Upper lobe of left lung (tissue), 6 donors: ENCODE measurements at regions not wholly inside any gene's neighbourhood (a gene's known extent, or its start where the extent isn't known, plus 50 kb on each side); places are given as distances from the start of the nearest gene placed in this dataset.

Source experiments
- ATAC-seq, 2 donors: fragments of 200-7000 bp; cut with Tn5 transposase; one replicate each; pipeline ENCODE4 v1.9.1; 2022; ENCODE audit warnings: mild to moderate bottlenecking in 2 of 2, moderate library complexity in 2 of 2; ENCODE audit not compliant: low FRiP score in 2 of 2
- DNase-seq, 2 donors: peaks; one replicate each; pipeline ENCODE4 v3.0.0-alpha.2; 2019 to 2020
- H3K27ac ChIP-seq, 4 donors: fragments of 200-600 bp; sonication (generic); one replicate each; pipeline ENCODE4 v1.5.1; 2016 to 2019
- H3K27me3 ChIP-seq, 4 donors: fragments of 200-600 bp; sonication (generic); one replicate each; pipeline ENCODE4 v1.5.1; 2017 to 2019
- H3K36me3 ChIP-seq, 4 donors: fragments of 200-600 bp; sonication (generic); one replicate each; pipeline ENCODE4 v1.5.1; 2016 to 2019
- H3K4me1 ChIP-seq, 4 donors: fragments of 200-600 bp; sonication (generic); one replicate each; pipeline ENCODE4 v1.5.1; 2018 to 2019
- H3K4me3 ChIP-seq, 4 donors: fragments of 200-600 bp; sonication (generic); one replicate each; pipeline ENCODE4 v1.5.1; 2017 to 2019; ENCODE audit warnings: mild to moderate bottlenecking in 2 of 4, moderate library complexity in 1 of 4
- H3K9me3 ChIP-seq, 4 donors: fragments of 200-600 bp; sonication (generic); one replicate each; pipeline ENCODE4 v1.5.1; 2018 to 2019
- EP300 ChIP-seq, 4 donors: sonication (generic); formaldehyde crosslinking; IDR thresholded peaks; one replicate each; pipeline ENCODE4 v1.5.1; 2017; ENCODE audit warnings: antibody characterized with exemption in 4 of 4, control low read depth in 2 of 4
- POLR2A ChIP-seq, 4 donors: fragments of 450-650 bp; IDR thresholded peaks; one replicate each; pipeline ENCODE4 v1.5.1; 2016 to 2017; ENCODE audit warnings: antibody characterized with exemption in 4 of 4, mild to moderate bottlenecking in 2 of 4
- POLR2AphosphoS5 ChIP-seq, 2 donors: sonication (generic); formaldehyde crosslinking; IDR thresholded peaks; one replicate each; pipeline ENCODE4 v1.5.1; 2017; ENCODE audit warnings: antibody characterized with exemption in 2 of 2
- WGBS, 2 donors: methylation state at CpG; one replicate each; pipeline ENCODE4 v1.1.5; 2017 to 2018; 5-methylcytosine and 5-hydroxymethylcytosine counted together
- TF ChIP-seq, protein P1 (sequence below), 6 experiments: fragments of 450-650 bp in 4 of 6; fragments of 200-600 bp in 2 of 6; sonication (generic) in 2 of 6; IDR thresholded peaks; one replicate each; pipeline ENCODE4 v1.5.1; 2016 to 2019; ENCODE audit warnings: antibody characterized with exemption in 6 of 6
- donor health status: DM: no; HTN: no; CAD: no; lungs with moderate emphysema.
- donor health status: DM: no; HTN: yes; CAD: no; lungs with severe emphysema.

- 62 to 73% methylated on average over 1 of the region's 1 CpG for WGBS, 2 donors
- Histone ChIP-seq H3K9me3 (no peaks in the 10 kb centered on the region), H3K36me3 (no peaks in the 10 kb centered on the region), H3K27ac (no peak overlapping the region), H3K4me3 (no peak overlapping the region), H3K27me3 (no peaks in the 10 kb centered on the region), H3K4me1 (no peaks in the 10 kb centered on the region)
- DNase-seq: no peak
- TF ChIP-seq POLR2A (IDR thresholded peaks at IDR 0.05) (no peak), EP300 (IDR thresholded peaks at IDR 0.05) (no peak), POLR2AphosphoS5 (IDR thresholded peaks at IDR 0.05) (no peak)
- TF ChIP-seq, protein P1, sequence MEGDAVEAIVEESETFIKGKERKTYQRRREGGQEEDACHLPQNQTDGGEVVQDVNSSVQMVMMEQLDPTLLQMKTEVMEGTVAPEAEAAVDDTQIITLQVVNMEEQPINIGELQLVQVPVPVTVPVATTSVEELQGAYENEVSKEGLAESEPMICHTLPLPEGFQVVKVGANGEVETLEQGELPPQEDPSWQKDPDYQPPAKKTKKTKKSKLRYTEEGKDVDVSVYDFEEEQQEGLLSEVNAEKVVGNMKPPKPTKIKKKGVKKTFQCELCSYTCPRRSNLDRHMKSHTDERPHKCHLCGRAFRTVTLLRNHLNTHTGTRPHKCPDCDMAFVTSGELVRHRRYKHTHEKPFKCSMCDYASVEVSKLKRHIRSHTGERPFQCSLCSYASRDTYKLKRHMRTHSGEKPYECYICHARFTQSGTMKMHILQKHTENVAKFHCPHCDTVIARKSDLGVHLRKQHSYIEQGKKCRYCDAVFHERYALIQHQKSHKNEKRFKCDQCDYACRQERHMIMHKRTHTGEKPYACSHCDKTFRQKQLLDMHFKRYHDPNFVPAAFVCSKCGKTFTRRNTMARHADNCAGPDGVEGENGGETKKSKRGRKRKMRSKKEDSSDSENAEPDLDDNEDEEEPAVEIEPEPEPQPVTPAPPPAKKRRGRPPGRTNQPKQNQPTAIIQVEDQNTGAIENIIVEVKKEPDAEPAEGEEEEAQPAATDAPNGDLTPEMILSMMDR (IDR thresholded peaks at IDR 0.05): no peak
- ATAC-seq: no peak
These were observed 256.1 kb upstream of the HES1 start for GRCh38 chr3:193879864-193880242.

DNA sequence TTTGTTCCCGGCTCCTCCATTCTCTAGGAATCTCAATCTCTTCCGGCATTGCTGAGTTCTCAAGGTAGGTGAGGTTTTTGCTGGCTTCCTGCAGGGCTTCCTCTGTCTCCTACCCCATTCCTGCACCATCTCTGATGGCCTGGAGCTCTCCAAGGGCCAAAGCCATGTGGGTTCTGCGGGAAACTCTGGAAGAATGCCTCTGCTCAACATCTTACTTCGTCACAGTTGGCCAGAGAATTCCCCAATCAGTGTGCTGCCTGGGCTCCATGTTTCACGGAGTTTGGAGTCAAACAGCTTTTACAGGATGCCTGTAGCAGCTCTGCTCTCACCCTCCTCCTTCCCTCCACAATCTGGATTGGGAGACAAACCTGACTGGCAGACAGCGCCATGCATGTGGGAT is 253.9 kb upstream of the HES1 start:
- Histone ChIP-seq H3K36me3 (no peaks in the 10 kb centered on the region), H3K9me3 (no peaks in the 10 kb centered on the region), H3K27ac (no peak overlapping the region), H3K4me1 (peaks cover 0 to 3% (median 1%) of the 10 kb centered on the region in 4 donors), H3K27me3 (no peaks in the 10 kb centered on the region), H3K4me3 (no peak overlapping the region)
- ATAC-seq (no peak), DNase-seq (no peak)
- WGBS, 2 donors: 86 to 90% methylated on average over 6 of the region's 6 CpGs
- no peak for TF ChIP-seq POLR2A (IDR thresholded peaks at IDR 0.05)
- TF ChIP-seq, protein P1 (IDR thresholded peaks at IDR 0.05): no peak
- TF ChIP-seq EP300 (IDR thresholded peaks at IDR 0.05): no peak
- TF ChIP-seq POLR2AphosphoS5 (IDR thresholded peaks at IDR 0.05): no peak

- peaks cover 0 to 3% (median 1%) of the 10 kb centered on the region in 4 donors for H3K4me1 ChIP-seq
- no peak overlapping the region for H3K4me3 ChIP-seq
- ATAC-seq (no peak), DNase-seq (no peak)
- no peaks in the 10 kb centered on the region for H3K27me3 ChIP-seq
- no peaks in the 10 kb centered on the region for H3K9me3 ChIP-seq
- 76 to 84% methylated on average over 1 to 3 of the region's 3 CpGs for WGBS, 2 donors
- no peak overlapping the region for H3K27ac ChIP-seq
- TF ChIP-seq POLR2A (IDR thresholded peaks at IDR 0.05): no peak
- TF ChIP-seq POLR2AphosphoS5 (IDR thresholded peaks at IDR 0.05): no peak
- TF ChIP-seq, protein P1 (IDR thresholded peaks at IDR 0.05): no peak
- no peak for TF ChIP-seq EP300 (IDR thresholded peaks at IDR 0.05)
- no peaks in the 10 kb centered on the region for H3K36me3 ChIP-seq
These were observed 252.4 kb upstream of the HES1 start for GRCh38 chr3:193883551-193883950.

GRCh38 chr3:193884027-193884426 is 251.9 kb upstream of the HES1 start:
- Histone ChIP-seq H3K4me3 (no peak overlapping the region), H3K27ac (no peak overlapping the region), H3K36me3 (no peaks in the 10 kb centered on the region), H3K9me3 (no peaks in the 10 kb centered on the region), H3K27me3 (no peaks in the 10 kb centered on the region), H3K4me1 (peaks cover 0 to 3% (median 1%) of the 10 kb centered on the region in 4 donors)
- ATAC-seq (no peak), DNase-seq (no peak)
- TF ChIP-seq, protein P1 (IDR thresholded peaks at IDR 0.05): no peak
- no peak for TF ChIP-seq EP300 (IDR thresholded peaks at IDR 0.05)
- WGBS, 2 donors: 97% methylated on average over 7 of the region's 7 CpGs

DNA sequence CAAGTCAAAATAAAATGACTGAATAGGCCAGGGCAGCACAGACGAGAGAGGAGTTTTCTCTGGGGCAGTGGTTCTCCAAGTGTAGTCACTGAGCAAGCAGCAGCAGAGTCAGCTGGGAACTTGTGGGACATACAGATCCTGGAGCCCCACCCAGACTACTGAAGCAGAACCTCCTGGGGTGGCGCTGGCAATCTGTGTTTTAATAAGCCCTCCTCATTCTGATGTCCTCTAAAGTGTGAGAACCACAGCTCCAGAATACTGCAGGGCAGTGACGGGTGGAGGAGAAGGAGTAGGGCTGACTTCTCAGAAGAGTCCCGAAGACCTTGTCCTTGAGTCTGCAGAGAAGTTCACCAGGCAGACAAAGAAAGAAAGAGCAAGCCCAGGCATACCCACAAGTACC is 251.3 kb upstream of the HES1 start:
- ATAC-seq: no peak
- no peak for DNase-seq

More for the DNA sequence above, 251.3 kb upstream of the HES1 start:
- no peak overlapping the region for H3K27ac ChIP-seq
- WGBS, 2 donors: 88 to 93% methylated on average over 3 to 4 of the region's 4 CpGs
- H3K36me3 ChIP-seq: no peaks in the 10 kb centered on the region
- H3K9me3 ChIP-seq: no peaks in the 10 kb centered on the region
- no peaks in the 10 kb centered on the region for H3K27me3 ChIP-seq
- TF ChIP-seq EP300 (IDR thresholded peaks at IDR 0.05) (no peak), POLR2A (IDR thresholded peaks at IDR 0.05) (no peak), POLR2AphosphoS5 (IDR thresholded peaks at IDR 0.05) (no peak)
- TF ChIP-seq, protein P1 (IDR thresholded peaks at IDR 0.05): no peak
- H3K4me1 ChIP-seq: peaks cover 0 to 3% (median 1%) of the 10 kb centered on the region in 4 donors
- no peak overlapping the region for H3K4me3 ChIP-seq
